ENCODE measurements at regions not wholly inside any gene's neighbourhood (a gene's known extent, or its start where the extent isn't known, plus 50 kb on each side); places are given as distances from the start of the nearest gene placed in this dataset.

GRCh38 chr12:28711421-28711820, 437.7 kb upstream of the FAR2 start:
- TF ChIP-seq YY1 (IDR thresholded peaks at IDR 0.05; ENCODE audit: low read depth): no peak
- TF ChIP-seq RAD21 (IDR thresholded peaks at IDR 0.05; ENCODE audit: low read depth): no peak
- TF ChIP-seq TAF1 (IDR thresholded peaks at IDR 0.05; ENCODE audit: low read depth): no peak
- TF ChIP-seq FOXM1 (IDR thresholded peaks at IDR 0.05; ENCODE audit: borderline replicate concordance, low read depth): no peak
- TF ChIP-seq, protein P1, sequence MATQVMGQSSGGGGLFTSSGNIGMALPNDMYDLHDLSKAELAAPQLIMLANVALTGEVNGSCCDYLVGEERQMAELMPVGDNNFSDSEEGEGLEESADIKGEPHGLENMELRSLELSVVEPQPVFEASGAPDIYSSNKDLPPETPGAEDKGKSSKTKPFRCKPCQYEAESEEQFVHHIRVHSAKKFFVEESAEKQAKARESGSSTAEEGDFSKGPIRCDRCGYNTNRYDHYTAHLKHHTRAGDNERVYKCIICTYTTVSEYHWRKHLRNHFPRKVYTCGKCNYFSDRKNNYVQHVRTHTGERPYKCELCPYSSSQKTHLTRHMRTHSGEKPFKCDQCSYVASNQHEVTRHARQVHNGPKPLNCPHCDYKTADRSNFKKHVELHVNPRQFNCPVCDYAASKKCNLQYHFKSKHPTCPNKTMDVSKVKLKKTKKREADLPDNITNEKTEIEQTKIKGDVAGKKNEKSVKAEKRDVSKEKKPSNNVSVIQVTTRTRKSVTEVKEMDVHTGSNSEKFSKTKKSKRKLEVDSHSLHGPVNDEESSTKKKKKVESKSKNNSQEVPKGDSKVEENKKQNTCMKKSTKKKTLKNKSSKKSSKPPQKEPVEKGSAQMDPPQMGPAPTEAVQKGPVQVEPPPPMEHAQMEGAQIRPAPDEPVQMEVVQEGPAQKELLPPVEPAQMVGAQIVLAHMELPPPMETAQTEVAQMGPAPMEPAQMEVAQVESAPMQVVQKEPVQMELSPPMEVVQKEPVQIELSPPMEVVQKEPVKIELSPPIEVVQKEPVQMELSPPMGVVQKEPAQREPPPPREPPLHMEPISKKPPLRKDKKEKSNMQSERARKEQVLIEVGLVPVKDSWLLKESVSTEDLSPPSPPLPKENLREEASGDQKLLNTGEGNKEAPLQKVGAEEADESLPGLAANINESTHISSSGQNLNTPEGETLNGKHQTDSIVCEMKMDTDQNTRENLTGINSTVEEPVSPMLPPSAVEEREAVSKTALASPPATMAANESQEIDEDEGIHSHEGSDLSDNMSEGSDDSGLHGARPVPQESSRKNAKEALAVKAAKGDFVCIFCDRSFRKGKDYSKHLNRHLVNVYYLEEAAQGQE (IDR thresholded peaks at IDR 0.05; ENCODE audit: low read depth): no peak
- TF ChIP-seq CEBPB (IDR thresholded peaks at IDR 0.05): no peak
- TF ChIP-seq, protein P2, sequence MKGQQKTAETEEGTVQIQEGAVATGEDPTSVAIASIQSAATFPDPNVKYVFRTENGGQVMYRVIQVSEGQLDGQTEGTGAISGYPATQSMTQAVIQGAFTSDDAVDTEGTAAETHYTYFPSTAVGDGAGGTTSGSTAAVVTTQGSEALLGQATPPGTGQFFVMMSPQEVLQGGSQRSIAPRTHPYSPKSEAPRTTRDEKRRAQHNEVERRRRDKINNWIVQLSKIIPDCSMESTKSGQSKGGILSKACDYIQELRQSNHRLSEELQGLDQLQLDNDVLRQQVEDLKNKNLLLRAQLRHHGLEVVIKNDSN (IDR thresholded peaks at IDR 0.05): no peak
- no peak for TF ChIP-seq EP300 (IDR thresholded peaks at IDR 0.05; ENCODE audit: borderline replicate concordance)
- no peak for TF ChIP-seq EGR1 (IDR thresholded peaks at IDR 0.05)
- TF ChIP-seq, protein P3, sequence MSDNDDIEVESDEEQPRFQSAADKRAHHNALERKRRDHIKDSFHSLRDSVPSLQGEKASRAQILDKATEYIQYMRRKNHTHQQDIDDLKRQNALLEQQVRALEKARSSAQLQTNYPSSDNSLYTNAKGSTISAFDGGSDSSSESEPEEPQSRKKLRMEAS (IDR thresholded peaks at IDR 0.05): no peak
- no peak for TF ChIP-seq TCF12 (IDR thresholded peaks at IDR 0.05; ENCODE audit: low read depth)
- no peak for TF ChIP-seq ZBTB7A (IDR thresholded peaks at IDR 0.05; ENCODE audit: low read depth)
- TF ChIP-seq CREB1 (IDR thresholded peaks at IDR 0.05; ENCODE audit: low read depth): no peak

Measured in Ishikawa (cell line).